Spleen (tissue), 3 donors: ENCODE measurements at regions not wholly inside any gene's neighbourhood (a gene's known extent, or its start where the extent isn't known, plus 50 kb on each side); places are given as distances from the start of the nearest gene placed in this dataset.

Source experiments
- POLR2A ChIP-seq, 3 donors: fragments of 450-650 bp; IDR thresholded peaks; one replicate each; pipeline ENCODE4 v1.5.1; 2017; ENCODE audit warnings: antibody characterized with exemption in 3 of 3, mild to moderate bottlenecking in 1 of 3
- POLR2AphosphoS5 ChIP-seq, 3 donors: sonication (generic); formaldehyde crosslinking; IDR thresholded peaks; one replicate each; pipeline ENCODE4 v1.5.1; 2017; ENCODE audit warnings: antibody characterized with exemption in 3 of 3

DNA sequence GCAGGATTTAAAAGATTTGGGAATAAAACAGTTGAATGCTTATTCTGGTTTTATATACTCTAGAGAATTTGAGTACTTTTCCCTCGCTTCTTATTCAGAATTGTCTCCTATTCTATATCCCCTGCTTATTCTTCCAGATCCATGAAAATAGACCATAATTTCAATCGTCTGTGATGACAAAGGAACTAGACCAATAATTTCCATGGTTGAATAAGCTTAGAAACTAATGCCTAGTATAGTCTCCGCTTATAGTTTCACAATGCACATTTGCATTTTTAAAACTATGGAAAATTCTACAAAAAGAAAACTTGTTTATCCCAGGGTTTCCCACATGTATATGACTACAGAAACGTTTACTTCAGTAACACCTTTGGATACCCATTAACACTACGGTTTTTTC, 247.4 kb upstream of the NR5A2 start:
- TF ChIP-seq POLR2A (IDR thresholded peaks at IDR 0.05) (no peak), POLR2AphosphoS5 (IDR thresholded peaks at IDR 0.05) (no peak)
